ENCODE measurements at regions not wholly inside any gene's neighbourhood (a gene's known extent, or its start where the extent isn't known, plus 50 kb on each side); places are given as distances from the start of the nearest gene placed in this dataset.

GRCh38 chr11:115766561-115766960, 262.3 kb upstream of the CADM1 start:
- Mint-ChIP-seq H3K36me3 (no peaks in the 10 kb centered on the region), H3K4me1 (peaks cover 14% of the 10 kb centered on the region), H3K27ac (no peak overlapping the region), H3K9me3 (no peaks in the 10 kb centered on the region), H3K4me3 (no peak overlapping the region), H3K27me3 (ENCODE audit: insufficient read depth, low read depth) (peaks cover 6% of the 10 kb centered on the region)
- no peaks in the 10 kb centered on the region for H4K20me1 ChIP-seq (ENCODE audit: low read depth)
- H3K9me3 ChIP-seq (ENCODE audit: low read depth) = no peaks in the 10 kb centered on the region
- no peak overlapping the region for H3K4me3 ChIP-seq
- H3K9ac ChIP-seq = no peak overlapping the region
- DNase-seq (ENCODE audit: low spot score) = no peak
- H3K36me3 ChIP-seq = no peaks in the 10 kb centered on the region
- peaks cover 4% of the 10 kb centered on the region for H3K4me1 ChIP-seq
- TF ChIP-seq EZH2phosphoT487 (IDR thresholded peaks at IDR 0.05) (no peak), EZH2 (IDR thresholded peaks at IDR 0.05) (no peak)
- TF ChIP-seq, protein P1, sequence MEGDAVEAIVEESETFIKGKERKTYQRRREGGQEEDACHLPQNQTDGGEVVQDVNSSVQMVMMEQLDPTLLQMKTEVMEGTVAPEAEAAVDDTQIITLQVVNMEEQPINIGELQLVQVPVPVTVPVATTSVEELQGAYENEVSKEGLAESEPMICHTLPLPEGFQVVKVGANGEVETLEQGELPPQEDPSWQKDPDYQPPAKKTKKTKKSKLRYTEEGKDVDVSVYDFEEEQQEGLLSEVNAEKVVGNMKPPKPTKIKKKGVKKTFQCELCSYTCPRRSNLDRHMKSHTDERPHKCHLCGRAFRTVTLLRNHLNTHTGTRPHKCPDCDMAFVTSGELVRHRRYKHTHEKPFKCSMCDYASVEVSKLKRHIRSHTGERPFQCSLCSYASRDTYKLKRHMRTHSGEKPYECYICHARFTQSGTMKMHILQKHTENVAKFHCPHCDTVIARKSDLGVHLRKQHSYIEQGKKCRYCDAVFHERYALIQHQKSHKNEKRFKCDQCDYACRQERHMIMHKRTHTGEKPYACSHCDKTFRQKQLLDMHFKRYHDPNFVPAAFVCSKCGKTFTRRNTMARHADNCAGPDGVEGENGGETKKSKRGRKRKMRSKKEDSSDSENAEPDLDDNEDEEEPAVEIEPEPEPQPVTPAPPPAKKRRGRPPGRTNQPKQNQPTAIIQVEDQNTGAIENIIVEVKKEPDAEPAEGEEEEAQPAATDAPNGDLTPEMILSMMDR (IDR thresholded peaks at IDR 0.05) = no peak
- no peaks in the 10 kb centered on the region for H3F3A ChIP-seq (ENCODE audit: low read depth)
- H3K79me2 ChIP-seq (ENCODE audit: low read depth) = no peaks in the 10 kb centered on the region
- H2AFZ ChIP-seq (replicated peaks) = no peak overlapping the region
- H3K27me3 ChIP-seq = no peaks in the 10 kb centered on the region
- H3K4me2 ChIP-seq = no peak overlapping the region
- H3K27ac ChIP-seq = no peak overlapping the region

GRCh38 chr11:115765803-115766239, 261.6 kb upstream of the CADM1 start:
- no peaks in the 10 kb centered on the region for H3K36me3 Mint-ChIP-seq
- Histone ChIP-seq H3K9ac (no peak overlapping the region), H3K36me3 (no peaks in the 10 kb centered on the region), H3K27ac (no peak overlapping the region), H3K4me3 (no peak overlapping the region), H3K79me2 (ENCODE audit: low read depth) (no peaks in the 10 kb centered on the region), H4K20me1 (ENCODE audit: low read depth) (peaks cover 6% of the 10 kb centered on the region), H3K27me3 (peaks cover 1% of the 10 kb centered on the region), H3K4me2 (no peak overlapping the region), H3F3A (ENCODE audit: low read depth) (peaks cover under 1% of the 10 kb centered on the region), H3K9me3 (ENCODE audit: low read depth) (no peaks in the 10 kb centered on the region), H2AFZ (replicated peaks) (no peak overlapping the region), H3K4me1 (peaks cover 11% of the 10 kb centered on the region)
- H3K27me3 Mint-ChIP-seq (ENCODE audit: insufficient read depth, low read depth) = peaks cover 6% of the 10 kb centered on the region
- no peak overlapping the region for H3K4me3 Mint-ChIP-seq
- H3K9me3 Mint-ChIP-seq = no peaks in the 10 kb centered on the region
- DNase-seq (ENCODE audit: low spot score) = no peak
- H3K4me1 Mint-ChIP-seq = peaks cover 22% of the 10 kb centered on the region
- H3K27ac Mint-ChIP-seq = no peak overlapping the region
- TF ChIP-seq, protein P1 (IDR thresholded peaks at IDR 0.05) = no peak
- no peak for TF ChIP-seq EZH2 (IDR thresholded peaks at IDR 0.05)
- no peak for TF ChIP-seq EZH2phosphoT487 (IDR thresholded peaks at IDR 0.05)

DNA sequence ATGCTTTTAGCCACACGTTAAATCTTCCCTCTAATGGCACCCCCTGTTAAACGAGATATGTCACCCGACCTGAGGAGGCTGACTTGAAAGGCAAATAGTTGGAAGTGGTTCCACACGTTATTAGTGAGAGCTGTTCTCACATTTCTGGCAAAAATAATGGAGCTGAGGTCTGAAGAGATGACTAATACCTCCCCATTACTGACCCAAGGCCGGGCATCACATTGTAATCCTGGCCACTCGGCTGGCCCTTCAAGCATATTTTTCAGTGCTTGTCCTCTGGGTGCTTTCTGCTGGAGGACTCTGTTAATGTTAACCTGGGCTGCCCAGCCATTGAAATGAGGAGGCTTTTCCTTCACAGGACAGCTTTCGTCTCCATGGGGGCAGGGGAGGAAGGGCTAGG, 260.0 kb upstream of the CADM1 start:
- peaks cover 6% of the 10 kb centered on the region for H3K27me3 Mint-ChIP-seq (ENCODE audit: insufficient read depth, low read depth)
- H3K4me1 ChIP-seq = peaks cover 17% of the 10 kb centered on the region
- H3K4me2 ChIP-seq = no peak overlapping the region
- H3K36me3 ChIP-seq = no peaks in the 10 kb centered on the region
- H2AFZ ChIP-seq (replicated peaks) = no peak overlapping the region
- no peaks in the 10 kb centered on the region for H3K79me2 ChIP-seq (ENCODE audit: low read depth)
- H3F3A ChIP-seq (ENCODE audit: low read depth) = peaks cover 5% of the 10 kb centered on the region
- peaks cover 27% of the 10 kb centered on the region for H3K4me1 Mint-ChIP-seq
- DNase-seq (ENCODE audit: low spot score) = no peak
- no peak overlapping the region for H3K27ac Mint-ChIP-seq
- no peak overlapping the region for H3K9ac ChIP-seq
- TF ChIP-seq EZH2 (IDR thresholded peaks at IDR 0.05) (no peak), EZH2phosphoT487 (IDR thresholded peaks at IDR 0.05) (no peak)
- TF ChIP-seq, protein P1 (IDR thresholded peaks at IDR 0.05) = no peak
- no peaks in the 10 kb centered on the region for H3K9me3 Mint-ChIP-seq
- no peak overlapping the region for H3K4me3 Mint-ChIP-seq
- H3K36me3 Mint-ChIP-seq = no peaks in the 10 kb centered on the region
- H3K9me3 ChIP-seq (ENCODE audit: low read depth) = no peaks in the 10 kb centered on the region
- H3K4me3 ChIP-seq = no peak overlapping the region
- peaks cover 18% of the 10 kb centered on the region for H3K27me3 ChIP-seq
- H3K27ac ChIP-seq = no peak overlapping the region
- H4K20me1 ChIP-seq (ENCODE audit: low read depth) = peaks cover 9% of the 10 kb centered on the region
